AG04450 (cell line): ENCODE measurements at regions not wholly inside any gene's neighbourhood (a gene's known extent, or its start where the extent isn't known, plus 50 kb on each side); places are given as distances from the start of the nearest gene placed in this dataset.

Source experiments
- CTCF ChIA-PET: fragments of 300-600, 350-600 bp; formaldehyde crosslinking; extraction: SDS; loops from one replicate; lab custom pipeline; 2022; ENCODE audit warnings: antibody characterized with exemption, inconsistent platforms; lab: Charles Lee
- POLR2A ChIA-PET: fragments of 350-600 bp; formaldehyde crosslinking; extraction: SDS; loops from one replicate; lab custom pipeline; 2021; ENCODE audit warnings: antibody characterized with exemption, inconsistent platforms; lab: Yijun Ruan, JAX
- DNase-seq: peaks from one replicate; pipeline ENCODE4 v3.0.0-alpha.2; 2011; ENCODE audit warnings: low read depth, low spot score
- H3K27ac ChIP-seq: one replicate; pipeline ENCODE4 v1.5.1; 2012; ENCODE audit warnings: low read depth, low read length, control low read depth
- H3K27me3 ChIP-seq: one replicate; pipeline ENCODE4 v1.6.0; 2012; ENCODE audit warnings: low read length; ENCODE audit not compliant: control insufficient read depth, insufficient read depth
- H3K4me3 ChIP-seq: 2 replicates; pipeline ENCODE4 v1.5.1; 2011; ENCODE audit warnings: mild to moderate bottlenecking, low read depth, low read length, control low read depth
- H3K9me3 ChIP-seq: 2 replicates; pipeline ENCODE4 v1.5.1; 2012; ENCODE audit warnings: low read length; ENCODE audit not compliant: control insufficient read depth, insufficient read depth
- CTCF ChIP-seq: IDR thresholded peaks from 2 replicates; pipeline ENCODE4 v1.5.1; 2011; ENCODE audit warnings: low read depth, low read length, control low read depth, inconsistent platforms

GRCh38 chr2:150557020-150557600 is 69.6 kb upstream of the RND3 start:
- no peak overlapping the region for H3K27ac ChIP-seq
- H3K4me3 ChIP-seq = no peak overlapping the region
- H3K9me3 ChIP-seq = no peaks in the 10 kb centered on the region; the same call in 1 of the 2 replicates
- no peaks in the 10 kb centered on the region for H3K27me3 ChIP-seq
- ChIA-PET POLR2A (no interaction called here), CTCF (no interaction called here)
- no peak for DNase-seq
- no peak for TF ChIP-seq CTCF

- no peaks in the 10 kb centered on the region; the same call in 1 of the 2 replicates for H3K9me3 ChIP-seq
- ChIA-PET CTCF (interaction anchor here (0.7 to 1.3 kb wide), 2 partner anchors 8 to 496 kb away, joined by 3 to 4 read pairs; no protein-coding TSS in a partner anchor), POLR2A (no interaction called here)
- no peaks in the 10 kb centered on the region for H3K27me3 ChIP-seq
- DNase-seq = no peak
- H3K4me3 ChIP-seq = no peak overlapping the region
- no peak for TF ChIP-seq CTCF
- H3K27ac ChIP-seq = no peak overlapping the region
Measured at GRCh38 chr2:150555611-150556356, 68.3 kb upstream of the RND3 start.

- H3K27me3 ChIP-seq = no peaks in the 10 kb centered on the region
- ChIA-PET POLR2A (no interaction called here), CTCF (interaction anchor here (0.7 to 2.5 kb wide), 3 partner anchors 49 to 685 kb away, joined by 3 to 6 read pairs (median 4); no protein-coding TSS in a partner anchor)
- H3K27ac ChIP-seq = no peak overlapping the region
- no peaks in the 10 kb centered on the region; the same call in 1 of the 2 replicates for H3K9me3 ChIP-seq
- no peak for DNase-seq
- no peak for TF ChIP-seq CTCF
- no peak overlapping the region for H3K4me3 ChIP-seq
Measured at GRCh38 chr2:150554046-150554445, 66.6 kb upstream of the RND3 start.

- H3K9me3 ChIP-seq = no peaks in the 10 kb centered on the region; the same call in 1 of the 2 replicates
- DNase-seq = no peak
- no peak overlapping the region for H3K27ac ChIP-seq
- no peak for TF ChIP-seq CTCF
- ChIA-PET POLR2A (no interaction called here), CTCF (interaction anchor here (2.5 kb wide), 1 partner anchor 64 kb away, joined by 6 read pairs; no protein-coding TSS in a partner anchor)
- H3K27me3 ChIP-seq = no peaks in the 10 kb centered on the region
- H3K4me3 ChIP-seq = no peak overlapping the region
Measured at GRCh38 chr2:150552041-150552820, 64.8 kb upstream of the RND3 start.
